H1 (cell line): ENCODE measurements at regions not wholly inside any gene's neighbourhood (a gene's known extent, or its start where the extent isn't known, plus 50 kb on each side); places are given as distances from the start of the nearest gene placed in this dataset.

ENCODE experiments used
- CTCF ChIA-PET: fragments of 300-600 bp; sonication (Branson Sonifier 250); formaldehyde crosslinking; loops from one replicate; lab custom pipeline; 2021; ENCODE audit not compliant: partially characterized antibody; lab: Charles Lee
- POLR2A ChIA-PET: fragments of 300-600 bp; sonication (Branson Sonifier 250); formaldehyde crosslinking; loops from one replicate; lab custom pipeline; 2021; ENCODE audit warnings: inconsistent platforms; ENCODE audit not compliant: partially characterized antibody; lab: Charles Lee
- DNase-seq, 2 experiments: peaks; one replicate each; pipeline versions ENCODE4 v3.0.0 to v3.0.0-alpha.2; 2010 to 2022; ENCODE audit warnings: low spot score in 2 of 2, low read depth in 1 of 2, mixed read lengths in 1 of 2
- FAIRE-seq: peaks from 2 replicates; lab custom pipeline; 2011; peaks lifted over from hg19 to GRCh38; lab: Jason Lieb, UNC
- H2AFZ ChIP-seq: 2 replicates; pipeline ENCODE4 v1.8.1; 2012; ENCODE audit warnings: low read length, inconsistent platforms
- H2AK5ac ChIP-seq: 2 replicates; pipeline ENCODE4 v1.6.1; 2013; ENCODE audit warnings: low read depth, low read length
- H2BK120ac ChIP-seq: replicated peaks from 2 replicates; pipeline ENCODE3; 2013; ENCODE audit warnings: low read depth, low read length, inconsistent platforms
- H2BK12ac ChIP-seq: 2 replicates; pipeline ENCODE4 v1.6.1; 2013; ENCODE audit warnings: low read depth, low read length
- H2BK15ac ChIP-seq: 2 replicates; pipeline ENCODE4 v1.6.1; 2013; ENCODE audit warnings: low read length
- H2BK20ac ChIP-seq: 2 replicates; pipeline ENCODE4 v1.6.1; 2013; ENCODE audit warnings: low read length
- H2BK5ac ChIP-seq: 2 replicates; pipeline ENCODE4 v1.6.1; 2013; ENCODE audit warnings: low read depth, low read length
- H3K14ac ChIP-seq: 2 replicates; pipeline ENCODE4 v1.6.1; 2013; ENCODE audit warnings: inconsistent platforms; ENCODE audit not compliant: insufficient read length
- H3K18ac ChIP-seq: 2 replicates; pipeline ENCODE4 v1.6.1; 2013; ENCODE audit warnings: low read length; ENCODE audit errors: extremely low read depth
- H3K23ac ChIP-seq: 2 replicates; pipeline ENCODE4 v1.6.1; 2013; ENCODE audit warnings: inconsistent platforms; ENCODE audit not compliant: insufficient read length
- H3K23me2 ChIP-seq: 2 replicates; pipeline ENCODE4 v1.6.1; 2013; ENCODE audit warnings: low read depth, low read length
- H3K27ac ChIP-seq: 2 replicates; pipeline ENCODE4 v1.6.1; 2011; ENCODE audit warnings: low read depth, low read length, inconsistent platforms
- H3K27me3 ChIP-seq, 4 experiments: replicated peaks in 1 of 4; 1 replicate in 1 of 4; 2 replicates in 3 of 4; pipeline versions ENCODE4 v1.6.1 to v1.8.1; 2011 to 2013; ENCODE audit warnings: low read length in 3 of 4, mild to moderate bottlenecking in 3 of 4, inconsistent platforms in 2 of 4, mixed read lengths in 2 of 4, moderate library complexity in 1 of 4; ENCODE audit not compliant: control insufficient read depth in 3 of 4, insufficient read depth in 3 of 4; ENCODE audit errors: extremely low read depth in 1 of 4
- H3K36me3 ChIP-seq, 4 experiments: 2 replicates each; pipeline versions ENCODE4 v1.6.1 to v1.8.1; 2011 to 2013; ENCODE audit warnings: mild to moderate bottlenecking in 4 of 4, low read length in 3 of 4, moderate library complexity in 2 of 4, control low read depth in 1 of 4, inconsistent platforms in 1 of 4; ENCODE audit not compliant: insufficient read depth in 4 of 4, control insufficient read depth in 2 of 4
- H3K4ac ChIP-seq: replicated peaks from 2 replicates; pipeline ENCODE3; 2013; ENCODE audit warnings: low read length, low read depth, mixed read lengths, inconsistent platforms; ENCODE audit not compliant: insufficient read length
- H3K4me1 ChIP-seq, 4 experiments: replicated peaks in 1 of 4; 1 replicate in 1 of 4; 2 replicates in 3 of 4; pipeline versions ENCODE4 v1.6.1 to v1.8.1; 2011 to 2013; ENCODE audit warnings: low read length in 3 of 4, inconsistent platforms in 2 of 4, mixed read lengths in 1 of 4; ENCODE audit not compliant: insufficient read depth in 4 of 4, control insufficient read depth in 3 of 4
- H3K4me2 ChIP-seq, 2 experiments: 2 replicates each; pipeline versions ENCODE4 v1.6.1 to v1.8.1; 2011 to 2013; ENCODE audit warnings: low read depth in 2 of 2, low read length in 2 of 2, control low read depth in 1 of 2, inconsistent platforms in 1 of 2, mild to moderate bottlenecking in 1 of 2; ENCODE audit not compliant: insufficient read depth in 1 of 2
- H3K4me3 ChIP-seq, 4 experiments: fragments of 200-600, 300-600 bp in 1 of 4; sonication (generic), shearing (Covaris generic), sonication (Bioruptor Twin) in 1 of 4; 2 replicates each; pipeline versions ENCODE4 v1.5.1 to v1.8.1; 2011 to 2016; ENCODE audit warnings: low read length in 4 of 4, low read depth in 3 of 4, control low read depth in 2 of 4, inconsistent platforms in 2 of 4, mild to moderate bottlenecking in 2 of 4, mixed read lengths in 1 of 4, moderate library complexity in 1 of 4; ENCODE audit not compliant: insufficient read depth in 2 of 4; ENCODE audit errors: extremely low read depth in 1 of 4
- H3K56ac ChIP-seq: replicated peaks from 2 replicates; pipeline ENCODE3; 2013; ENCODE audit warnings: low read depth, mild to moderate bottlenecking, mixed read lengths, low read length, inconsistent platforms; ENCODE audit not compliant: insufficient read length
- H3K79me1 ChIP-seq: 2 replicates; pipeline ENCODE4 v1.6.1; 2013; ENCODE audit warnings: low read depth, low read length, control low read depth
- H3K79me2 ChIP-seq, 2 experiments: 2 replicates each; pipeline versions ENCODE4 v1.6.1 to v1.8.1; 2012 to 2013; ENCODE audit warnings: low read length in 2 of 2, mild to moderate bottlenecking in 2 of 2, inconsistent platforms in 1 of 2; ENCODE audit not compliant: insufficient read depth in 2 of 2, control insufficient read depth in 1 of 2
- H3K9ac ChIP-seq, 4 experiments: replicated peaks in 1 of 4; 1 replicate in 1 of 4; 2 replicates in 3 of 4; pipeline versions ENCODE4 v1.6.1 to v1.8.1; 2011 to 2013; ENCODE audit warnings: low read depth in 3 of 4, low read length in 3 of 4, control low read depth in 2 of 4, mild to moderate bottlenecking in 2 of 4, moderate library complexity in 2 of 4, inconsistent platforms in 1 of 4; ENCODE audit errors: extremely low read depth in 1 of 4
- H3K9me3 ChIP-seq, 2 experiments: 2 replicates each; pipeline versions ENCODE4 v1.6.1 to v1.8.1; 2012 to 2013; ENCODE audit warnings: mild to moderate bottlenecking in 2 of 2, moderate library complexity in 2 of 2, control low read depth in 1 of 2, inconsistent platforms in 1 of 2, low read depth in 1 of 2, low read length in 1 of 2, mixed read lengths in 1 of 2; ENCODE audit not compliant: insufficient read depth in 2 of 2
- H4K20me1 ChIP-seq, 2 experiments: replicated peaks in 1 of 2; 2 replicates each; pipeline versions ENCODE3 to v1.8.1; 2011 to 2013; ENCODE audit warnings: inconsistent platforms in 2 of 2, low read length in 2 of 2, mild to moderate bottlenecking in 1 of 2; ENCODE audit not compliant: insufficient read depth in 2 of 2, control insufficient read depth in 1 of 2
- H4K5ac ChIP-seq: 2 replicates; pipeline ENCODE4 v1.6.1; 2013; ENCODE audit warnings: low read length, low read depth, mixed read lengths, inconsistent platforms; ENCODE audit not compliant: insufficient read length
- H4K8ac ChIP-seq: 2 replicates; pipeline ENCODE4 v1.8.0; 2013; ENCODE audit warnings: mild to moderate bottlenecking, moderate library complexity, low read length, inconsistent platforms; ENCODE audit not compliant: insufficient read depth; ENCODE audit errors: extremely low read depth
- H4K91ac ChIP-seq: replicated peaks from 2 replicates; pipeline ENCODE3; 2013; ENCODE audit warnings: low read length, mixed read lengths, inconsistent platforms; ENCODE audit not compliant: insufficient read length
- ATF2 ChIP-seq: IDR thresholded peaks from 2 replicates; pipeline ENCODE4 v1.6.1; 2012; ENCODE audit warnings: low read length, inconsistent platforms
- BACH1 ChIP-seq: IDR thresholded peaks from 2 replicates; pipeline ENCODE4 v1.6.1; 2012; ENCODE audit warnings: low read length, improper control_type of control experiment
- BRCA1 ChIP-seq: IDR thresholded peaks from 2 replicates; pipeline ENCODE4 v1.6.1; 2012; ENCODE audit warnings: low read depth, low read length, improper control_type of control experiment
- JUND ChIP-seq: IDR thresholded peaks from 2 replicates; pipeline ENCODE4 v1.6.1; 2011; ENCODE audit warnings: mild to moderate bottlenecking, improper control_type of control experiment, low read length
- KDM5A ChIP-seq: fragments of 200-600 bp; IDR thresholded peaks from 2 replicates; pipeline ENCODE4 v1.7.1; 2012; ENCODE audit warnings: mild to moderate bottlenecking, low read length, inconsistent platforms, mixed read lengths
- POLR2A ChIP-seq, 2 experiments: IDR thresholded peaks; 1 replicate in 1 of 2; 2 replicates in 1 of 2; pipeline ENCODE4 v1.6.1; 2011; ENCODE audit warnings: low read depth in 2 of 2, low read length in 2 of 2, mild to moderate bottlenecking in 2 of 2; ENCODE audit errors: control extremely low read depth in 1 of 2
- RAD21 ChIP-seq, 2 experiments: IDR thresholded peaks in 1 of 2; conservative IDR thresholded peaks in 1 of 2; 2 replicates each; pipeline ENCODE4 v1.6.1; 2011; ENCODE audit warnings: low read depth in 2 of 2, low read length in 2 of 2, improper control_type of control experiment in 1 of 2, inconsistent platforms in 1 of 2, mild to moderate bottlenecking in 1 of 2, moderate library complexity in 1 of 2
- SIN3A ChIP-seq, 2 experiments: IDR thresholded peaks in 1 of 2; conservative IDR thresholded peaks in 1 of 2; 2 replicates each; pipeline ENCODE4 v1.6.1; 2011 to 2012; ENCODE audit warnings: low read length in 2 of 2, improper control_type of control experiment in 1 of 2, low read depth in 1 of 2, mild to moderate bottlenecking in 1 of 2
- SP4 ChIP-seq: IDR thresholded peaks from 2 replicates; pipeline ENCODE4 v1.6.1; 2012; ENCODE audit warnings: low read length, inconsistent platforms
- SUZ12 ChIP-seq: fragments of 200-600 bp; sonication (generic); IDR thresholded peaks from 2 replicates; pipeline ENCODE4 v1.6.1; 2012; ENCODE audit warnings: mild to moderate bottlenecking, inconsistent platforms, low read length, moderate library complexity, mixed read lengths
- TAF7 ChIP-seq: optimal IDR thresholded peaks from 2 replicates; pipeline ENCODE3; 2011; ENCODE audit warnings: low read depth, mild to moderate bottlenecking, inconsistent platforms, low read length, moderate library complexity, borderline replicate concordance
- USF2 ChIP-seq: IDR thresholded peaks from 2 replicates; pipeline ENCODE4 v1.6.1; 2011; ENCODE audit warnings: low read length, improper control_type of control experiment
- WGBS, 2 experiments: shearing (Covaris generic) in 1 of 2; methylation state at CpG; one replicate each; pipeline versions ENCODE4 v1.1.6 to v1.1.7; 2013 to 2015; ENCODE audit warnings: low lambda C conversion rate in 2 of 2, mixed read lengths in 2 of 2, inconsistent platforms in 1 of 2, low coverage in 1 of 2, missing lambda C conversion rate in 1 of 2; ENCODE audit not compliant: insufficient replicate concordance in 2 of 2, insufficient coverage in 1 of 2, insufficient read length in 1 of 2; ENCODE audit errors: extremely low coverage in 1 of 2, missing lambda C conversion rate in 1 of 2; 5-methylcytosine and 5-hydroxymethylcytosine counted together

- H2AK5ac ChIP-seq, result no peak overlapping the region
- H3K23me2 ChIP-seq, result no peaks in the 10 kb centered on the region
- no peaks in the 10 kb centered on the region for H3K4me1 ChIP-seq
- no peak overlapping the region for H2BK120ac ChIP-seq
- H3K4me3 ChIP-seq, result no peak overlapping the region
- H3K4ac ChIP-seq, result no peak overlapping the region
- no peaks in the 10 kb centered on the region for H3K79me2 ChIP-seq
- no peaks in the 10 kb centered on the region for H4K20me1 ChIP-seq
- no peak overlapping the region for H2BK20ac ChIP-seq
- no peak for FAIRE-seq
- no peaks in the 10 kb centered on the region for H3K36me3 ChIP-seq
- WGBS, 2 experiments, result 94% methylated on average over 1 of the region's 1 CpG; no CpG with 5 or more reads in 1 of the 2 experiments
- no peak overlapping the region for H3K9ac ChIP-seq
- DNase-seq, result no peak
- H3K23ac ChIP-seq, result no peak overlapping the region
- CTCF ChIA-PET, result interaction anchor here (0.6 to 2.4 kb wide), 4 partner anchors 18 to 1741 kb away, joined by 3 to 14 read pairs (median 4); no protein-coding TSS in a partner anchor
- no peak overlapping the region for H4K5ac ChIP-seq
- no peaks in the 10 kb centered on the region for H3K9me3 ChIP-seq
- no peak overlapping the region for H4K8ac ChIP-seq
- no peak overlapping the region for H2BK5ac ChIP-seq
- no peak overlapping the region for H2BK15ac ChIP-seq
- no peak overlapping the region for H3K18ac ChIP-seq
- H3K14ac ChIP-seq, result no peak overlapping the region
- no peak overlapping the region for H3K27ac ChIP-seq
- no peaks in the 10 kb centered on the region for H3K27me3 ChIP-seq
- POLR2A ChIA-PET, result no interaction called here
- H3K4me2 ChIP-seq, result no peak overlapping the region
- H3K56ac ChIP-seq, result no peak overlapping the region
- no peaks in the 10 kb centered on the region for H3K79me1 ChIP-seq
- no peak overlapping the region for H4K91ac ChIP-seq
- H2AFZ ChIP-seq, result no peak overlapping the region
- H2BK12ac ChIP-seq, result no peak overlapping the region
- TF ChIP-seq SP4 (no peak), TAF7 (no peak), KDM5A (no peak), ATF2 (no peak), JUND (no peak), USF2 (no peak), BRCA1 (no peak), SIN3A (conservative IDR thresholded peaks at IDR 0.05 in 1 of 2, IDR thresholded peaks at IDR 0.05 in 1 of 2; ENCODE audit: low read depth in 1 of 2, low read length in 2 of 2) (no peak), SUZ12 (no peak), RAD21 (IDR thresholded peaks at IDR 0.05 in 1 of 2, conservative IDR thresholded peaks at IDR 0.05 in 1 of 2; ENCODE audit: low read depth in 2 of 2, low read length in 2 of 2) (no peak), BACH1 (no peak), POLR2A (IDR thresholded peaks at IDR 0.05; ENCODE audit: control extremely low read depth in 1 of 2, low read depth in 2 of 2, low read length in 2 of 2) (no peak)
Observed at GRCh38 chr11:96481771-96482170, 92.0 kb downstream of the JRKL start.
